HG02973 (cell line): ENCODE measurements at regions not wholly inside any gene's neighbourhood (a gene's known extent, or its start where the extent isn't known, plus 50 kb on each side); places are given as distances from the start of the nearest gene placed in this dataset.
"Not testable (repeated sequence)": the region's sequence is repeated elsewhere in the genome, so short reads cannot be mapped to it uniquely, and the experiment has no call there.

Experiments used
- ATAC-seq: cut with Tn5 transposase; IDR thresholded peaks from one replicate; pipeline ENCODE4 v1.9.1; 2021; ENCODE audit warnings: moderate library complexity; ENCODE audit not compliant: unreplicated experiment

DNA sequence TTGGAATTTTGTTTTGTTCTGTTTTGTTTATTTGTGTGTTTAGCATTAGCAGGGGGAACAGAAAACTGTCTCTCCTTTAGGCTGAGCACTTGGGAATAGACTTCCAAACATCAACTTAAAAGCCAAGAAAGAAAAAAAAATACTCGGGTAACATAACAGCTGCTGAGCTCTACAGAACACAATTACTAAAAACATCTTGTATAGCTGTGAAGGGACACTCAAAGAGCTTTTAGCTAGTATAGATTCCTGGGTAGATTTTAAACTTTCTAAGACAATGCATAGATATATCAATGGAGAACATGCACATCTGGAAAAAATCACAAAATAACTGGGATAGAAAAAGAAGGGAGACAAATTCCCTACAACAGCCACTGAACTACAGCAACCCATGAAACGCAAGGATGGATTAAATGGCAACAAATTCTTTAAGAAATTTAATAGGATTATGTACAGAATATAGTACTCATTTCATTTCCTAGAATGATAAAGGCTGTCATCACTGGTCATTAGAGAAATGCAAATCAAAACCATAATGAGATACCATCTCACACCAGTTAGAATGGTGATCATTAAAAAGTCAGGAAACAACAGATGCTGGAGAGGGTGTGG, 174.3 kb upstream of the KRR1 start:
- ATAC-seq: no peak

DNA sequence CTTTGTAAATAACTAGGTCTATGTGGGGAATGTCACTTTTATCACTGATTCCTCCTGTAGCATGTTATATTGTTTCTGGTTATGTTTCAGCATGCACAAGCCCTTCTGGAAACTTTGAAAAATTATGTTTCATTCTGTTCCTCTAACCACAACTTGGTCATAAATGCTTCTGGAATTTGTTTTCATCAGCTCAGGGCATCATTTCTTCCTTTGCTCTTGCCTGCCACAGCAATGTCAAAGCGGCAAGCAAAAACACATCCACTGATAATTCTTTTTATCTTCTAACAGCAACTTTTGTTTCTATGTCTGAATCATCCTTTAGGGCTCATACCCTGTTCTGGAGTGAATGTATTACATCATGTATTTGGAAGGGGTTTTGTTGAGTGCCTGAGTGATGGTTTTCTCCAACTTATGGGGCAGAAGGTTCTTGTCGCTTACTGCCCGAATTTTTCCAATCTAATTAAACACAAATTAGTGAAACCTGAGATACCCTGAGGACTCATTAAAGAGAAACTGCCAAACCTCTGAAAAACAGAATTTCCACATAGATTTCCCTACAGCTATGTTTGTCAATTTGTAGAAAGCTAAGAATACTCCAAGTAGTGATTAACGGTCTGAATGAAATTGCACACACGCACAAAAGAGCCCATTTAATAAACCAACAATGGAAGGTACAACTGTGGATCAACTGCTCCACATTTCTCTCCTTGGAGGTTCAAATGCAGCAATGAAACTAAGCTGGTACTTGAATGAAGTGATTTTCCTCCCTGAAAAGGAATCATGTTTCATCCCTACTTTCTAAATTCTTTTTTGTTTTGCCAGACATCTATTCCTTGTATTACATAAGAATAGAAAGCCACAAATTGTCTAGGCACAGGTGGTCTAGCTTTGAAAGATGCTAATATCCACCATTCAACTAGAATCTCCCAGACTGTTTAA, 173.5 kb upstream of the KRR1 start:
- ATAC-seq: no peak

DNA sequence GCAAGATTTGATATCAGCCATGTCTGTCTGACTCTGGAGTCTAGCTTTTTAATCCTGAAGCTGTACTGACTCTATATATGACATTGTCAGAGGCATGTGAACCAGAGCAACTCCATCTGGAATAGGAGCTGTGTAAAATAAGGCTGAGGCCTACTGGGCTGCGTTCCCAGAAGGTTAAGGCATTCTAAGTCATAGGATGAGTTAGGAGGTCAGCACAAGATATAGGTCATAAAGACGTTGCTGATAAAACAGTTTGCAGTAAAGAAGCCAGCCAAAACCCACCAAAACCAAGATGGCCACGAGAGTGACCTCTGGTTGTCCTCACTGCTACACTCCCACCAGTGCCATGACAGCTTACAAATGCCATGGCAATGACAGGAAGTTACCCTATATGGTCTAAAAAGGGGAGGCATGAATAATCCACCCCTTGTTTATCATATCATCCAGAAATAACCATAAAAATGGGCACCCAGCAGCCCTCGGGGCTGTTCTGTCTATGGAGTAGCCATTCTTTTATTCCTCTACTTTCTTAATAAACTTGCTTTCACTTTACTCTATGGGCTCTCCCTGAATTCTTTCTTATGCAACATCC, 172.7 kb upstream of the KRR1 start:
- not testable (repeated sequence) for ATAC-seq

DNA sequence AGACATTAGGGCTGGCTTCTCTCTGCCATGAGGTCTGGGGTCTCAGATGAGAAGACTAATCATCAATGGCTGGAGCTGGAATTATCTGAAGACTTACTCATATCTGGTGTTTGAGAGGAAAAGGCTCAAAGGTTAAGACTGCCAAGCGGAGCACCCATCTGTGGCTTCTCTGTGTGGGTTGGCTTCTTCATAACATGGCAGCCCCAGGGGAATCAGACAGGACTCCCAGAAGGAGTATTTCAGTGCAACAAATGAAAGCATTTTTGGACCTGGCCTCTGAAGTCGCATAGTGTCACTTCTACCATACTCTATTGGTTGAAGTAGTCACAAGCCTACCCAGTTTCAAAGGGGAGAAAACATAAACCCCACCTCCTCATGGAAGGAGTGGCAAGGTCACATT, 171.8 kb upstream of the KRR1 start:
- ATAC-seq: no peak

DNA sequence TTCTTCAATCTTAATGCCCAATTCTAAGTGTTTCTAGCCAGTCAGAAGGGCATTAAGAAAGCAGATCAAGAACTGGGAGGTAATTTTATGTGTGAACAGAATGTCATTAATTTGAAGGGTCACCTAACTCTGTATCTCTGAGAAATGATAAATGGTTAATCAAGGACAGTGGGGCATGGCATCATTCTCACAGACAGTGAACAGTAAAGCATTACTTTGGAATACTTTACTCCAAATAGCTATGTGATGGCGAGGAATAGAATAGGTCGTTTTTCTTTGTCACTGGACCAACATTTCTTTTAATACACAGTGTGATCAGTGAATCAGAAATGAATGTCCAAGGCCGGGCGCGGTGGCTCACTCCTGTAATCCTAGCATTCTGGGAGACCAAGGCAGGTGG, 166.1 kb upstream of the KRR1 start:
- no peak for ATAC-seq

DNA sequence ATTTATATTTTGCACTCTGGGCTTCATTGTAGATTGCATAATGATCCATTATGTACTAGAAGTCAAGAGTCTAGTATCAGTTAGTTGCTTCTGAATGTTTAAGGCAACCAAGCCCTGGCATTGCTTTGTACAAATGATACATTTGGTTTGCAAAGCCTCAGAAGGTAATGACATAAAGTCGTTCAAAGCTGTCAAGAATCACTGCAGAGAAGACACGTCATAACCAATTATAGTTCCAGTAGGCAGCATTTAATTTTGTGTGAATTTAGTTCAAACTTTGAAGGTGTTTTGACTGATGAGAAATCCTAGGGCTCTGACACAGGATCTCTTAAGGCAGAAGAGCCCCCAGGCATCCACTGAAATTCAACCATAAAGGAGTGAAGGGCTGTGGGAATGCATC, 163.0 kb upstream of the KRR1 start:
- ATAC-seq: no peak

DNA sequence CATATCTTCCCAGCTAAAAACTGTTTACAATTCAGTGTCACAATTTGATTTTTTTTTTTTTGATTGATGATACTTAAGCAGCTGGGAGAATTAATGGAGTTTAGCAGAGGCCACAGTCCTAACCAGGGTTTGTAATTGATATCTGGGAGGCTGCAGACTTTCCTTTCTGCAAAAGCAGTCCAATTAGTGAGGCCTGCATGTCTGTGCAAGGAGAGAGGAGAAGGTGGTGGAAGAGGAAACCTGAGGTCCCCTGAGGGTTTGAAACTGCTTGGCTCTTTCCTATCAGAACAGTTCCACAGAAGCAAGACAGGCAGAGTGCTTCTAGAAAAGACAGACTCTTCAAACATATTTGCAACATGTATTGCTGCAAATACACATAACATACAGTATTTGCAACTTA, 160.8 kb upstream of the KRR1 start:
- ATAC-seq: no peak

DNA sequence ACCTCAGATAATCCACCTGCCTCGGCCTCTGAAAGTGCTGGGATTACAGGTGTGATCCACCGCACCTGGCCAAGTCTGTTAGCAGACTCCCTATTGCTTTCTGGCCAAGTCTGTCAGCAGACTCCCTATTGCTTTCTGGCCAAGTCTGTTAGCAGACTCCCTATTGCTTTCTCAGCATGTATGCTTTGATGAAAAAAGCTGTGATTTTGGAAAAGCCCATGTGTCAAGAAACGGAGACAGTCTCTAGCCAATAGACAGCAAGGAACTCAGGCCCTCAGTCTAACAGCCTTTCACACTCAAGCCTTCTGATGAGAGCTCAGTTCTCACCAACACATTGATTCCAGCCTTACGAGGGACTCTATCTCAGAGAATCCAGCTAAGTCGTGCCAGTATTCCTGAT, 158.8 kb upstream of the KRR1 start:
- ATAC-seq: no peak

DNA sequence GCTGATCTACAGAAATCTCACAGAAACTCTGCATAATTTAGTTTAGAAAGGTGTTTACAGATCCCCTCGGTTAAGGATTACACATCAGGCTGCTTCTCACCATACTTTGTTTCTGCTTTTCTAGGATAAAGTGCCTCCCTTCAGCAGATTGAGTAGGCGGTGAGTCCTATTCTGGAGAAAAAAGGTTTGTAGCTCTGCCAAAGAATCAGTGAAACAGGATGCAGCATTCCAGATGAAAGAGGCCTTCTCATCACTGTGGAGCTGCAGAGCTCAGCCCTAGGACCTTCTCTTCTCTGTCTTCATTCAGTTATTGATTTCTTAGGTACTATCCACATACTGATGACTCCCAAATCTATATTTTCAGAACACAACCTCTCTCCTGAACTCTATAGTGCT, 155.5 kb upstream of the KRR1 start:
- ATAC-seq: no peak

DNA sequence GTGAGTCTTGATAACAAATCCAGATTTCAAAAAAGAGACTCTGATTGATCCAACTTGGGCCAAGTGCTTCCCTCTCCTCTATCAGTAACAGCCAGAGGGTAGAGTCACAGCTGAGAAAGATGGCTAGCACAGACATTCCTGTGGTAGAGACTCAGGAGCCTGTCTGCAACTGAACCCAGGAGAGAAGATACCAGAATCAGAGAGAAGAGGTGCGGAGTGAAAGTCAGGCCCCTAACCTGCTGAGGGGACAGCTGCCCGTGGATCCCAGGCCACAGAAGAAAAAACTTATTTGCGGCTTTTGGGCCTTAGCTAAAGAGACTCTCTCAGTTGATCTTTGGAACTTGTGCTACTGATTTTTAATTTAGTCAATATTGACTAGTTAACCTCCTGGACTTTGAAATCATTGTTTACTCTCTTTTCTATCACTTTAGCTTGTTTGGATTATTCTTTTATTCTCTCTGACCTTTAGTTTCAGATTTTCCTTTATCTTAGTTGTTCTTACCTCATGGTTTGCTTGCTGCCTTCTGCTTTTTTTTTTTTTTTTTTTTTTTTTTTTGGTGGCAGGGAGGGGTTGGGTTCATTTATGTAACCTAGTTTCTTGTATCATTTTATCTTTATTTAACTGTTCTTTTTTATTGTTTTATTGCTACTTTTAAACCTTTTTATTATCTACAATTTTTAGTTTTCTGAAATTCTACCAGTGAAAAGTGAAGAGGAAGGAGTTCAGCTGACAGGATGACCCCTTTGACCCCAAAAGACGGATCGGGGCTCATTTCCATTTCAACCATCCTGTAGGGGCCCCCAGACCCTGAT, 154.9 kb upstream of the KRR1 start:
- ATAC-seq: no peak

DNA sequence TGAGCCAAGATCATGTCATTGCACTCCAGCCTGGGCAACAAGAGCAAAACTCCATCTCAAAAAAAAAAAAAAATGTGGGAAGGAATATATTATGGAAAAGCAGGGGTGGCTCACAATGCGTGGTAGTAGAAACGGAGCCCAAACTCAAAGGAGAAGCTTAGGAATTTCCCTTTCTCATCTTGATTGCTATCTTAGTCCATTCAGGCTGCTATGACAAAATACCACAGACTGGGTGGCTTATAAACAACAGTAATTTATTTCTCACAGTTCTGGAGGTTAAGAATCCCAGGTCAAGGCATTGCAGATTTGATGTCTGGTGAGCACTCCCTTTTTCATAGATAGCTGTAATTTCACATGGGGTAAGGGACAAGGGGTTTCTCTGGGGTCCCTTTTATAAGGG, 153.8 kb upstream of the KRR1 start:
- no peak for ATAC-seq

DNA sequence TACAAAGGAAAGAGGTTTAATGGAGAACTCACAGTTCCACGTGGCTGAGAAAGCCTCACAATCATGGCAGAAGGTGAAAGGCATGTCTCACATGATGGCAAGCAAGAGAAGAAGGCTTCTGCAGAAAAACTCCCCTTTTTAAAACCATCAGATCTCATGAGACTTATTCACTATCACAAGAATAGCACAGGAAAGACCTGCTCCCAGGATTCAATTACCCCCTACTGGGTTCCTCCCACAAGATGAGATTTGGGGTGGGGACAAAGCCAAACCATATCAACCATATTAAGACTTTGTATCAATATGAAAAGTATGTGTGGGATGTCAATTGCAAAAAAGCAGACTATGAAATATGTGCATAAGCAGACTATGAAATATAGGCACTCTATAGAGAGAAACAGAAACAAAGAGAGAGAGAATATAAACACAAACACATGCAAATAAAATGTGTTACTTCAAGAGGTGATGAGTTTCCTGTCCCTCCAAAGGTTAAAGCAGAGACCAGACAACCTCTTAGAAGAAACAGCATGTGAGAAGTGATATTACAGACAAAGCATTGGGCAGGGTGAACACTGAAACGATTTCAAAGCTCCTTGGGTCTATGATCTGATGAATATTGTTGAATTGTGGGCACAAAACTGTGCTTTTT, 151.2 kb upstream of the KRR1 start:
- ATAC-seq: no peak

DNA sequence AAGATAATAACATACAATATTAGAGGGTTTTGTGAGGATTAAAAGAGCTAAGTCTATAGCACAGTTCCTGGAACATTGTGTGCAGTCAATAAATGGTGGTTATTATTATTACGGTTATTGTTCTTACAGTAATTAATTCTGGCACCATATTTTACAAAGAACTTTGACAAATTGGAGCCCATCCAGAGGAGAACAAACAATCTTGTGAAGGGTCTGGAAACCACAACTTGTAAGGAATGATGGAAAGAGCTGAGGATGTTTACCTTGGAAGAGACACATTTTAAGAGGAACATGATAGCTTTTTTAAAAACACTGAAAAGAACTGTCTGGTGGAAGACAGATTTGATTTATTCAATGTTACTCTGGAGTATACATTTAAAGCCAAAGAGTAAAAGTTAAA, 150.5 kb upstream of the KRR1 start:
- ATAC-seq: no peak

DNA sequence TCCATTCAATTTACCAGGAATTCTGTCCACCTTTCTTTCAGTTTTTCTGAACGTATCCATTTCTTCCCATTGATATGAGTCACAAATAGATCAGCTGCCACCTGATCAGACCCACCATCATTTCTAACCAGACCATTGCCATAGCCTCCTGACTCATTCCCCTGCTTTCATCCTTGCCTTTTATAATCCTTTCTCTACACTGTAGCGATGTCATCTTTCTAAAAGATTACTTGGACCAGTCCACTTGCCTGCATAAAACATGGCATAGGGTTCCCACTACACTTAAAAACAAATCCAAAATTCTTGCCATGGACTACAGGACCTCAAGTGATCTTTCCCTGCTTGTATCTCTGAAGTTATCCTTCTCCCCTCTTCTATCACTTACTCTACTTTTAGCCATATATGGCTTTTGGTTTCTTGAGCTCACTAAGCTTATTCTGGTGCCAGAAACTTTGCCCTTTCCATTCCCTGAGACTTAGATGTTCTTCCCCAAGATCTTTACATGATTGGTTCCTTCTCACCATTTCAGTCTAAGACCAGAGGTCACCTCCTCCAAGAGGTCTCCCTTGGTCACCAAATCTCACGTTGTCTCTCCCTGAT, 149.5 kb upstream of the KRR1 start:
- no peak for ATAC-seq

DNA sequence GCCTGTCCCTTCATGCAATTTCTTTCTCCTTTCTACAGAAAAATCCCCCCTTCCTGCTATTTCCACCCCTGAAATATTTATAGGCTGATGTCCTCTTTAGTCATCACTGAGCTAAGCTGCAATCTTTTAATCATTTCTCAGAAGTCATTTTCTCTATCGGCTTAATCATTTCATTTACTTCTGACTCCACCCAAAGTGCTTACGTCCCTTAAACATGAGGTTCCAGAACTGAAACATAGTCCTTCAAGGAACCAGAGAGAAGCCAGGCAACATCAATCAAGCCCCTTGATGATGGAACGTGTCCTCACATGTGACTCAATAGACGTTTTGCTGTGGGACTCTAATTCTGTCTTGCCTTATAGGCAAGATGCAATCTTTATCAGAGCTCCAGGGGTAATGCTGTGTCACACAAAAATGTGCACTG, 148.7 kb upstream of the KRR1 start:
- no peak for ATAC-seq

DNA sequence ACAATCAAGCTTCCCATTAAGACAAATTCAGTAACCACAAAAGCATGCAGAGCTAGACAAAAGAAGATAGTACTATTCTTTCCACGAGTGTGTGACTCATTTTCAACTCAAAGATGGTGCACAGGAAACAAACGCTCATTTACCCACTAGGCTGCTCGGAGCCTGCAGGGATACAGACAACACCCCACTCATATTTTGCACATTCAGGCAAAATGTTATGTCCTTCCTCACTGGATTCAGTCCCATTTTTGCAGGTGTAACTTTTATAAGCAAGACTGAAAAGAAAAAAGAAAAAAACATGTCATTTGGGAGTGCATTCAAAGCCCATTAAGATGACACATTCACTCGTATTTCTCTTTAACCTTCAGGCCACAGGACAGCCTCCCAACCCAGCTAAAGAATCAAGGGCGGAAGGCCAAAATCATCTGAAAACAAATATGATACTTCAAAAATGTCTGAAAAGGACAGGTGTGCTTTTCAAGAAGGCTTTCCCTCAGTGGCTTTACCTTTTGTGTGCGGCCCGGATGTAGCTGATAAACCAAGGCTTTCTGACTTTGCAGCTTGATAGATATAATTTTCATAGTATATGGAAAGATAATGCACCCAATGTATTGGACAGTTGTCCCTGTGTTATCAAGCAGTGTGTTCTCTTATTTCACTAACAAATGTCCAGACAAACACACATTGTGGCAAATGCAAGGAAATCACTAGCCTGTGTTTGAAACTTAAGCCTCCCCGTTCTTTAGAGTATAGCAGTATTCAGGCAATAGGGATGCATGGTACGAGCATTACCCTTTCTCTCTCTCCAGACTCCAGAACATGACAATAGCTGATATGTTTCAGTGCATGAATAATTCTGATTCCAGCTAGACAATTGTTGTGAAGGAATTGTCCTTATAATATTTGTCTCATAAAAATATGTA, 147.8 kb upstream of the KRR1 start:
- no peak for ATAC-seq

DNA sequence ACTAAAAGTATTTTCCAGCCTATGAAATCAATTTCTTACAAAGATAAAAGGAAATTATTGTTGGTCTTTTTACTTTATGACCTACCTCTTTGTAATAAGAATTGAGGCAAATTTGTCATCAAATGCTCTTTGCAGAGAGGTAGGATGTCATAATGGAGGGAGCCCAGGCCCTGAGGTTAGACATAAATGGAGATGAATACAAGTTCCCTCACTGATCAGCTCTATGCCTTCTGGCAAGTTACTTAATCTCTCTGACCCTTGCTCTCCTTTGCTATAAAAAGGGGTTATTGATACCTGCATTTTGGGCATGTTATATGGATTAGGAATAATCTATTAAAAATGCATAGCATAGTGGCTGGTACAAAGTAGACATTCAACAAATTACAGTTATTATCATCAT, 146.9 kb upstream of the KRR1 start:
- ATAC-seq: no peak

DNA sequence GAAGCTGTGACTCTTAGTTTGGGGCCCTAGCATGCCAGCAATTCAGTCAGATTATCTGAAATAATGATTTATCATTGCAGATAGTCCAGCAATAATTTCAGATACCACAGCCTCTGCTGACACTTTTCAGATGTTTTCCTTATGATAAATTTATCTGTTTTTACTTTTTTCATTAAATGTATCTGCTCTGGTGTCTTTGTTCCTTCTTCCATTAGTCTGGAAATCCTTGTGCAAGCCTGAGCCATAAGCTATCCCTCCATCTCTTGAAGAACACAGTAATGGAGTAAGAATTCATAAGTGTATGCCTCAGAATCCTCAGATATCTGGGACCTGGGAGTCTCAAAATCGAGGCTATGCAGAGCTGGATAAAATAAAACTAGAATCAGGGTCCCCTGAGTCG, 146.4 kb upstream of the KRR1 start:
- no peak for ATAC-seq

DNA sequence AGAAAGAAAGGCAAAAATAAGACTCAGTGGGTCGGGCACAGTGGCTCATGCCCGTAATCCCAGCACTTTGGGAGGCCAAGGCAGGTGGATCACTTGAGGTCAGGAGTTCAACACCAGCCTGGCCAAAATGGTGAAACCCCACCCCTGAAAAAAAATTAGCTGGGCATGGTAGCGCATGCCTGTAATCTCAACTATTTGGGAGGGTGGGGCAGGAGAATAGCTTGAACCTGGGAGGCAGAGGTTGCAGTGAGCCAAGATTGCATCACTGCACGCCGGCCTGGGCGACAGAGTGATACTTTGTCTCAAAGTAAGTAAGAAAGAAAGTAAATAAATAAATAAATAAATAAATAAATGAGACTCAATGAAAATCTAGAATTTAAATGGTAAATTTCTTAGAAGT, 145.9 kb upstream of the KRR1 start:
- ATAC-seq: not testable (repeated sequence)
